Stomach smooth muscle (tissue), 2 donors: ENCODE measurements at regions not wholly inside any gene's neighbourhood (a gene's known extent, or its start where the extent isn't known, plus 50 kb on each side); places are given as distances from the start of the nearest gene placed in this dataset.
"Not testable (repeated sequence)": the region's sequence is repeated elsewhere in the genome, so short reads cannot be mapped to it uniquely, and the experiment has no call there.

Source experiments
- H3K27ac ChIP-seq: one replicate; pipeline ENCODE4 v1.7.0; 2013; ENCODE audit warnings: mild to moderate bottlenecking, low read length, inconsistent platforms
- H3K27me3 ChIP-seq, 2 donors: one replicate each; pipeline ENCODE4 v1.7.0; 2013; ENCODE audit warnings: low read length in 2 of 2; ENCODE audit not compliant: insufficient read depth in 2 of 2, control insufficient read depth in 1 of 2
- H3K36me3 ChIP-seq, 2 donors: one replicate each; pipeline ENCODE4 v1.7.0; 2013; ENCODE audit warnings: low read length in 2 of 2; ENCODE audit not compliant: control insufficient read depth in 2 of 2, insufficient read depth in 2 of 2
- H3K4me1 ChIP-seq: one replicate; pipeline ENCODE4 v1.7.0; 2013; ENCODE audit warnings: low read length; ENCODE audit not compliant: control insufficient read depth, insufficient read depth
- H3K4me3 ChIP-seq, 2 donors: one replicate each; pipeline ENCODE4 v1.7.0; 2013; ENCODE audit warnings: low read length in 2 of 2
- H3K9ac ChIP-seq, 2 donors: one replicate each; pipeline ENCODE4 v1.7.0; 2013; ENCODE audit warnings: low read length in 2 of 2, mild to moderate bottlenecking in 1 of 2
- H3K9me3 ChIP-seq, 2 donors: one replicate each; pipeline ENCODE4 v1.7.0; 2013; ENCODE audit warnings: low read length in 2 of 2; ENCODE audit not compliant: control insufficient read depth in 2 of 2
- donor health status: healthy.
- donor health status: Pancreatic carcinoma.

DNA sequence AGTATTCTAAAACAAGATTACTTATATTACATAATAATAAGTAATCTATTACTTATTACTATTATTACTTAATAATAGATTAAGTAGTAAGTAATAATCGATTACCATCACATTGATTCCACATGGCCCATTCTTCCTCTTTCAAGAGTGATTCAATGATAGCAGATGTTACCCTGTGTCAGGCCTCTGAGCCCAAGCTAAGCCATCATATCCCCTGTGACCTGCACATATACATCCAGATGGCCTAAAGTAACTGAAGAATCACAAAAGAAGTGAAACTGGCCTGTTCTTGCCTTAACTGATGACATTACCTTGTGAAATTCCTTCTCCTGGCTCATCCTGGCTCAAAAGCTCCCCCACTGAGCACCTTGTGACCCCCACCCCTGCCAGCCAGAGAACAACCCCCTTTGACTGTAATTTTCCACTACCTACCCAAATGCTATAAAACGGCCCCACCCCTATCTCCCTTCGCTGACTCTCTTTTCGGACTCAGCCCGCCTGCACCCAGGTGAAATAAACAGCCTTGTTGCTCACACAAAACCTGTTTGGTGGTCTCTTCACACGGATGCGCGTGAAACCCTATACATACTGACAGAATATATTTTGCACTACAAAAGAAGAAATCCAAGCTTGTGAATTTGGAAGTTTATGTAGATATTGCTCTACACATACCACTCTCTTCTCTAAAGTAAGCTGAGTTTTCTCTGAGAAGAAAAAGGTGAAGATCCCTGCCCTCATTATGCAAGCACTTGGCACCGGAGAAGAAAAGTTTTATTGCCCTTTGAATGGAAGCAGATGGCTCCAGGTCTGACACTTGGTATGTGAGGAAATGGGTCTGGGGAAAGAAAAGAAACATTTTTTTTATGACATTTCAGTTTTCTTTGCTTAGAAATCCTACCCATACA lies 488.6 kb upstream of the IMPG1 start:
- H3K27ac ChIP-seq, H3K36me3 ChIP-seq, H3K27me3 ChIP-seq, H3K9me3 ChIP-seq, H3K9ac ChIP-seq, H3K4me3 ChIP-seq, H3K4me1 ChIP-seq: not testable (repeated sequence)

DNA sequence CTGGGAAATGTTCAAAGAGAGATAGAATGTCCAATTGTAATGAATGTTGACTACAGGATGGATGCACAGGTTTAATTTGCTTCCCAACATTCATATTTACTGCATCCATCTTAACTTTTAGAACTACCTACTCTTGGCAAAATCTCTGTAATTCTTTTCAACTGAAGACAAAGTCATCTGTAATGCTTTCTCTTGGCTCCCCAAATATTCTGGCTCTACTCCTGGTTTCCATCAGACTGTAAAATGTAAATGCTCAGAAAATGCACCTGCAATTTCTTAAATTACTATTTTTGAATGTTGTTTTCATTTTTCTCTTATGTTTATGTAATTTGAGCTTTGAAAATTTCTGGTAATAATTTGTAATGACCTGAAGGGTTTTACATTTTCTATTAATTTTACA lies 480.8 kb upstream of the IMPG1 start:
- Histone ChIP-seq H3K36me3 (no peaks in the 10 kb centered on the region), H3K9me3 (no peaks in the 10 kb centered on the region), H3K4me1 (no peaks in the 10 kb centered on the region), H3K4me3 (no peak overlapping the region), H3K27me3 (no peaks in the 10 kb centered on the region), H3K27ac (no peak overlapping the region), H3K9ac (no peak overlapping the region)

DNA sequence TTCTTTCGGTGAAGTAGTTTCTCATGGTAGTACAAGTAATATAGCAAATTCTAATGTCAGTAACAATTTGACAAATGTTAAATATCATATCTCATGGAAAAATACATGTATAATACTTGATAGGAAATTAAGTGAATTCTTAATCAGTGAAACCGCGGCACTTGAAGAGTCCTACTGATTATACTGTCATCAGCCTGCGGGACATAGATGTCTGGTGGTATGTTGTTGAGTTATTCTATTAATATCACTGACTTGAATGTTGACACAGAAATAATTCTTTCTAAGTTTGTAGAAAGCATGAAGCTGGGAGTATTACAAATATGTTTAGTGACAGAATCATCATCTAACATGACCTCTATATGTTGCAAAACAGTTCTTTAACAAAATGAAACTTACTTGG lies 479.8 kb upstream of the IMPG1 start:
- H3K27ac ChIP-seq: no peak overlapping the region
- H3K9me3 ChIP-seq: no peaks in the 10 kb centered on the region
- H3K4me3 ChIP-seq: no peak overlapping the region
- H3K4me1 ChIP-seq: no peaks in the 10 kb centered on the region
- H3K36me3 ChIP-seq: no peaks in the 10 kb centered on the region
- H3K9ac ChIP-seq: no peak overlapping the region
- H3K27me3 ChIP-seq: no peaks in the 10 kb centered on the region

DNA sequence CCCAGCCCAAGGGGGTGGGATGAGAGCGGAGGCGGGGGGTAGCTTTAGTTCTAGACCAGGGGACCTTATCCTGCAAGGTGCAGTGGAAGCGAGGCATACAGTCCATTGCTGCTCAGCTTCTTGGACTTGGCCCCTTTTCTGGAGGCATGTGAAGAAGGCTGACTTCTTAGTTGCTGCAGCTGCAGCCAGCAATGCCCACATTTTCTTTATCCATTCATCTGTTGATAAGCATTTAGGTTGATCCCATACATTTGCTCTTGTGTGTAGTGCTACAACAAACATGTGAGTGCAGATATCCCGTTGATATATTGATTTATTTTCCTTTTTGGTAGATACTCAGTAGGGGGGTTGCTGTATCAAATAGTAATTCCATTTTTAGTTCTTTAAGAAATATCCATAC lies 461.2 kb upstream of the IMPG1 start:
- Histone ChIP-seq H3K36me3 (no peaks in the 10 kb centered on the region), H3K4me3 (no peak overlapping the region), H3K4me1 (no peaks in the 10 kb centered on the region), H3K9me3 (peaks cover 0 to 5% of the 10 kb centered on the region in 2 donors), H3K27me3 (no peaks in the 10 kb centered on the region), H3K9ac (no peak overlapping the region), H3K27ac (no peak overlapping the region)

DNA sequence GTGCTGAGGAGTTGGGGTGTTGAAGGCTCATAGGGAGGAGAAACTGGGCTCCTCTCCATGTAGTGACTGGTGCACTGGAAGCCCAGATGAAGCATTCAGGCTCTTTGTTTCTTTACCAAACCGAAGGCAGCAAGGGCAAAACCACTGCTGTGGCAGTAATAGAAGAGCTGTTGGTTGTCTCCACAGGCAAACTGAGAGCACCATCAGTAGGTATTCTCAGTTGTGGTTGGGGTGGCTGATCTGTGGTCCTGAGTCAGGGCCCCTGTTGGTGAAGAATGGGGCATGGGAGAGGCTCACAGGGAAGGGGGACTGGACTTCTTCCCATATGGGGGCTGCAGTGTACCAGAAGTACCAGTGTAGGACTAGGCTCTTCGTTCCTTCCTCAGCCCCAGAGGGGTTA lies 460.2 kb upstream of the IMPG1 start:
- Histone ChIP-seq H3K36me3 (no peaks in the 10 kb centered on the region), H3K9ac (no peak overlapping the region), H3K27ac (no peak overlapping the region), H3K27me3 (no peaks in the 10 kb centered on the region), H3K4me1 (no peaks in the 10 kb centered on the region), H3K9me3 (peaks cover 0 to 5% of the 10 kb centered on the region in 2 donors), H3K4me3 (no peak overlapping the region)

DNA sequence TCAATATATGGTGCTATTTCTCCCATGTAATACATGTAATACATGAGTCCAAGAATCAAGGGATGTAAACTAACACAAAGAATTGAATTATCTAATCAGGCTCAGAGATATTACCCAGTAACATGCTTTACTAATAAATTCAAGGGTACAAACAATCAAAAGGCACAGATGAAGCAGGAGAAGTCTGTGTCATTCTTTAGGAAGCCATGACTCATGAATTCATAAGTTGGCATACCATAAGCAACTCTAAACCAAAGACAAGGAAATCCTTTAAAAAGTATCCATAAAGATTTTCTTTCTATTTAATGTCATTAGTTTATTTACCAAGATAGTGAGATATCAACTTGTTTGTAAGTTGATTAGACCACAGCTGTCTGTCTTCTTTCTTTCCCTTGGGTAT lies 446.0 kb upstream of the IMPG1 start:
- H3K4me3 ChIP-seq: no peak overlapping the region
- no peak overlapping the region for H3K27ac ChIP-seq
- no peaks in the 10 kb centered on the region for H3K9me3 ChIP-seq
- H3K36me3 ChIP-seq: no peaks in the 10 kb centered on the region
- H3K4me1 ChIP-seq: no peaks in the 10 kb centered on the region
- H3K27me3 ChIP-seq: no peaks in the 10 kb centered on the region
- no peak overlapping the region for H3K9ac ChIP-seq

DNA sequence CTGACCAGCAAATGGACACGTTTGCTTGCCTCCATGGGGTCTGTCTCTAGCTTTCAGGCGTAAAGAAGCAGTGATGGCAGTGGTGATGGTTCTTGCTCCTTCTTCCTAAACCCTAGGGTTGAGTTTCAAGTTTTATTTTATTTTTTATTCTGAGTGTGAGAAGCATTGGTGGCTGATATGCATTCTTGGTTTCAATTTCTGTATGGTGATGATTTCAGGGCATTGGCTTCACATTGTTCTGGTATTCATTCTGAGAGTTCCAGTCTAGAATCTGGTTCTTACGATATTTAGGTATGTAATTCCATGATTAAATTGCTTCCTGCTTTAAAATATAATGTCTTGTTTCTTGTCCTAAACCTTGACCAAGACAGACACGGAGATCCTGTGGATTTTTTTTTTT lies 444.5 kb upstream of the IMPG1 start:
- Histone ChIP-seq H3K9ac (no peak overlapping the region), H3K4me3 (no peak overlapping the region), H3K36me3 (no peaks in the 10 kb centered on the region), H3K4me1 (no peaks in the 10 kb centered on the region), H3K27me3 (no peaks in the 10 kb centered on the region), H3K9me3 (no peaks in the 10 kb centered on the region), H3K27ac (no peak overlapping the region)

DNA sequence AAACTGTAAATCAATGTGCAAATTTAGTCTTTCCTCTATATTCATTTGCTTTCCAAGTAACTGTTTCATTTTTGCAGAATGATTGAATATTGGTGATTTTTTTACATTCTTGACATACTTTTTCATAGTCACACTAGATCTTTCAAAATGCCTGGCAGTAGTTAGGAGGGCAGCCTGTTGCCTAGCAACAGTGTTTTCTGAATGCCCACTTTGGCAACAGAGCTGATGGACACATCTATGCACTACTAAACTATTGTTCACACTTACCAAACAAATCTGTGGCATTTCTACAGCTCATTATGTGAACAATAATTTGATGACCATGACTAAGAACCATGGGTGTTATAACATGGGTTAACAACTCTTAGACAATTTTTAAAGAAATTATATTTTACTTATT lies 438.0 kb upstream of the IMPG1 start:
- H3K9ac ChIP-seq: no peak overlapping the region

DNA sequence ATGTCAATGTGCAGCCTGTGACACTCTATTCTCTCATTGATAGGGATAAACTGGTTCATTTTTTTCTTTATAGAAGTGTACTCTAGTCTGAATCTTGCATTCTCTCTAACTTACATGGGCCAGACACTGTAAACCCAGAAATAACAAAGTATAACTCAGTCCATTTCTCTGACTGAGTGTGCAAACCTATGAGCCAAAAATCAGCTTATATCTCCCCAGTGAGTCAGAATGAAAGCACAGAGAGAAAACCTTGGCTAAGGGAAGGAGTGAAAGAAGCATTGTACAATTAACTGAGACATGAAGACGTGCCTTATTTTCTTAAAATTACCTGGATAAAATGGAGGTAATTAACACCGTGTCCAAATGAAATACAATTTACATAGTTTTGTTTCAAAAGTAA lies 436.9 kb upstream of the IMPG1 start:
- H3K9ac ChIP-seq: no peak overlapping the region
- H3K4me1 ChIP-seq: no peaks in the 10 kb centered on the region
- no peak overlapping the region for H3K27ac ChIP-seq
- no peak overlapping the region for H3K4me3 ChIP-seq
- H3K27me3 ChIP-seq: no peaks in the 10 kb centered on the region
- H3K9me3 ChIP-seq: no peaks in the 10 kb centered on the region
- H3K36me3 ChIP-seq: no peaks in the 10 kb centered on the region

More for the DNA sequence above, 438.0 kb upstream of the IMPG1 start:
- H3K27ac ChIP-seq: no peak overlapping the region
- no peaks in the 10 kb centered on the region for H3K27me3 ChIP-seq
- no peaks in the 10 kb centered on the region for H3K36me3 ChIP-seq
- no peaks in the 10 kb centered on the region for H3K9me3 ChIP-seq
- no peak overlapping the region for H3K4me3 ChIP-seq
- H3K4me1 ChIP-seq: no peaks in the 10 kb centered on the region

DNA sequence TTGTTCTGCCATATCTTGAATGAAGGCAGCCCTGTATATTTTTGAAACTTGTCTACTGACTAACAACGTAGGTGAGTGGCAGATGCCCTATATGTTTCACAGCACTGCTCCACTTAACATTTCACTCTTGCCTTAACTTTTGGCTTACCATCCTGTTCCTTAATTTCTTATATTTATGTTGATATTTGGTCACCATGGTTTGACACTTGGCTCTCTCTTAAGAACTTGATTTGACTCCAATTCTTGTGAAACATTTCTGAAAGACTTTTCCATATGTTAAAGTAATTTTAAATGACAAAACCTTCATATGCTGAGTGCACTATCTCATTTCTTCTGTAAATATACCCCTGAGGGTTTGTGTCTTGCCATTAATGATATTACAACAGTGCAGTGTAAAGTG lies 434.3 kb upstream of the IMPG1 start:
- Histone ChIP-seq H3K36me3 (no peaks in the 10 kb centered on the region), H3K27ac (no peak overlapping the region), H3K27me3 (no peaks in the 10 kb centered on the region), H3K9me3 (no peaks in the 10 kb centered on the region), H3K4me3 (no peak overlapping the region), H3K9ac (no peak overlapping the region), H3K4me1 (no peaks in the 10 kb centered on the region)

DNA sequence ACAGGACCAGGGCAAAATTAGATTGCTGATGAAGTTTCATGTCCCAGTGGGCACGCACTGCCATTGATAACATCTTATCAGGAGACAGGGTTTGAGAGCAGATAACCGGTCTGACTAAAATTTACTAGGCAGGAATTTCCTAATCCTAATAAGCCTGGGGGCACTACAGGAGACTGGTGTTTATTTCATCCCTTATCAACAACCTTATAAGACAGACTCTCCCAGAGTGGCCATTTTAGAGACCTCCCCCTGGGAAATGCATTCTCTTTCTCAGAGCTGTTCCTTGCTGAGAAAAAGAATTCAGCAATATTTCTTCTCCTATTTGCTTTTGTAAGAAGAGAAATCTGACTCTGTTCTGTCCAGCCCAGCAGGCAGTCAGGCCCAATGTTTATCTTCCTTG lies 423.4 kb upstream of the IMPG1 start:
- Histone ChIP-seq H3K4me3 (no peak overlapping the region), H3K9ac (no peak overlapping the region), H3K27me3 (no peaks in the 10 kb centered on the region), H3K4me1 (no peaks in the 10 kb centered on the region), H3K27ac (no peak overlapping the region), H3K9me3 (peaks cover 3 to 4% of the 10 kb centered on the region in 2 donors), H3K36me3 (no peaks in the 10 kb centered on the region)
